Neuronal stem cell (in vitro differentiated cells): ENCODE measurements at regions not wholly inside any gene's neighbourhood (a gene's known extent, or its start where the extent isn't known, plus 50 kb on each side); places are given as distances from the start of the nearest gene placed in this dataset.

Experiments used
- DNase-seq: peaks from one replicate; pipeline ENCODE4 v3.0.0-alpha.2; 2013; ENCODE audit warnings: low spot score
- H2AFZ ChIP-seq: one replicate; pipeline ENCODE4 v1.6.1; 2013; ENCODE audit warnings: mild to moderate bottlenecking, low read length, inconsistent platforms
- H2AK5ac ChIP-seq: 2 replicates; pipeline ENCODE4 v1.6.1; 2013; ENCODE audit warnings: low read depth, mild to moderate bottlenecking, inconsistent platforms, low read length, moderate library complexity, mixed read lengths
- H2BK120ac ChIP-seq: 2 replicates; pipeline ENCODE4 v1.6.1; 2013; ENCODE audit warnings: low read depth, mild to moderate bottlenecking, inconsistent platforms, low read length, moderate library complexity, mixed read lengths
- H2BK12ac ChIP-seq: one replicate; pipeline ENCODE4 v1.6.1; 2013; ENCODE audit warnings: low read length, inconsistent platforms
- H2BK15ac ChIP-seq: 2 replicates; pipeline ENCODE4 v1.6.1; 2013; ENCODE audit warnings: mild to moderate bottlenecking, low read length, inconsistent platforms, mixed read lengths
- H2BK5ac ChIP-seq: one replicate; pipeline ENCODE4 v1.6.1; 2013; ENCODE audit warnings: inconsistent platforms, mild to moderate bottlenecking, low read length, moderate library complexity
- H3K14ac ChIP-seq: one replicate; pipeline ENCODE4 v1.6.1; 2013; ENCODE audit warnings: low read length, inconsistent platforms
- H3K18ac ChIP-seq: 2 replicates; pipeline ENCODE4 v1.6.1; 2013; ENCODE audit warnings: low read length, inconsistent platforms
- H3K23ac ChIP-seq: 2 replicates; pipeline ENCODE4 v1.6.1; 2013; ENCODE audit warnings: low read depth, mild to moderate bottlenecking, mixed read lengths, low read length, inconsistent platforms; ENCODE audit not compliant: poor library complexity
- H3K27ac ChIP-seq: replicated peaks from 3 replicates; pipeline ENCODE4 v1.5.1; 2013; ENCODE audit warnings: low read length, inconsistent platforms
- H3K27me3 ChIP-seq, 3 experiments: 2 replicates each; pipeline ENCODE4 v1.6.1; 2013; ENCODE audit warnings: low read length in 3 of 3, mild to moderate bottlenecking in 2 of 3, inconsistent platforms in 1 of 3, low read depth in 1 of 3, mixed read lengths in 1 of 3, moderate library complexity in 1 of 3; ENCODE audit not compliant: control insufficient read depth in 3 of 3, insufficient read depth in 3 of 3
- H3K36me3 ChIP-seq, 2 donors: replicated peaks in 1 of 2; 2 replicates each; pipeline ENCODE4 v1.6.1; 2013; ENCODE audit warnings: low read length in 2 of 2; ENCODE audit not compliant: control insufficient read depth in 2 of 2, insufficient read depth in 2 of 2
- H3K4ac ChIP-seq: 2 replicates; pipeline ENCODE4 v1.6.1; 2013; ENCODE audit warnings: inconsistent platforms, mild to moderate bottlenecking, low read length, moderate library complexity
- H3K4me1 ChIP-seq, 2 donors: 1 replicate in 1 of 2; 2 replicates in 1 of 2; pipeline ENCODE4 v1.6.1; 2013; ENCODE audit warnings: low read length in 2 of 2, low read depth in 1 of 2; ENCODE audit not compliant: control insufficient read depth in 2 of 2, insufficient read depth in 1 of 2
- H3K4me2 ChIP-seq: one replicate; pipeline ENCODE4 v1.6.1; 2013; ENCODE audit warnings: mild to moderate bottlenecking, low read length, inconsistent platforms; ENCODE audit not compliant: insufficient read depth, poor library complexity, severe bottlenecking
- H3K4me3 ChIP-seq, 2 donors: 2 replicates each; pipeline ENCODE4 v1.5.1; 2013; ENCODE audit warnings: low read length in 2 of 2, mild to moderate bottlenecking in 2 of 2, inconsistent platforms in 1 of 2, moderate library complexity in 1 of 2
- H3K79me1 ChIP-seq: one replicate; pipeline ENCODE4 v1.6.1; 2013; ENCODE audit warnings: low read depth, mild to moderate bottlenecking, inconsistent platforms, low read length, moderate library complexity
- H3K9ac ChIP-seq: one replicate; pipeline ENCODE4 v1.6.1; 2013; ENCODE audit warnings: mild to moderate bottlenecking, low read depth, low read length, inconsistent platforms; ENCODE audit not compliant: poor library complexity
- H3K9me3 ChIP-seq, 2 donors: replicated peaks in 1 of 2; 2 replicates each; pipeline versions ENCODE3 to v1.6.1; 2013; ENCODE audit warnings: low read length in 2 of 2, mild to moderate bottlenecking in 2 of 2, inconsistent platforms in 1 of 2, low read depth in 1 of 2, mixed read lengths in 1 of 2, moderate library complexity in 1 of 2; ENCODE audit not compliant: control insufficient read depth in 2 of 2, insufficient read depth in 1 of 2
- H4K8ac ChIP-seq: one replicate; pipeline ENCODE4 v1.6.1; 2013; ENCODE audit warnings: low read depth, mild to moderate bottlenecking, inconsistent platforms, low read length, moderate library complexity
- H4K91ac ChIP-seq: one replicate; pipeline ENCODE4 v1.6.1; 2013; ENCODE audit warnings: low read length, low read depth, mild to moderate bottlenecking, inconsistent platforms; ENCODE audit not compliant: poor library complexity
- WGBS, 2 donors: extraction: QIAGEN DNeasy Blood & Tissue Kit; methylation state at CpG; one replicate each; pipeline ENCODE4 v1.1.7; 2013; ENCODE audit warnings: missing lambda C conversion rate in 2 of 2, mixed read lengths in 1 of 2; ENCODE audit not compliant: insufficient read length in 2 of 2, insufficient replicate concordance in 1 of 2; ENCODE audit errors: extremely low coverage in 2 of 2; 5-methylcytosine and 5-hydroxymethylcytosine counted together

DNA sequence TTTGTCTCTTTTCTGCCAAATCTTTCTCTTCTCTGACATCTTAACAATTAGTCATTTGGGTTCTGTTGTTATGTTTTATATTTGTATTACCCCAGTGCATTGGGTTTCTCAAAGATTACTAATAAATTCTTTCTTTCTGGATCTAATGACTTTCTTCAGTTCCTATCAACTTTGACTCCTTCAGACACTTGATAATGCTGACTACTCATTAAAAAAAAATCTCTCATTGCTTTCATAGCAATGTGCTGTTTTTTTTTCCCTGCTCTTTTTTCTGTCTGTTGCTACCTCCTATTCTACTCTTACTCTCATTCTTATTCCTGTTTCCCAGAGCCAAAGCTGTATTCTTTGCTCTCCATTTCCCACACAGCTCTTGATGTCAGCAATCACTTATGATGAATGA lies 81.3 kb upstream of the MAP3K7 start:
- H4K91ac ChIP-seq = no peak overlapping the region
- H3K27me3 ChIP-seq = no peaks in the 10 kb centered on the region
- no peak overlapping the region for H3K4me3 ChIP-seq
- H3K36me3 ChIP-seq = no peaks in the 10 kb centered on the region
- H3K18ac ChIP-seq = no peak overlapping the region
- H3K4ac ChIP-seq = no peak overlapping the region
- no peak overlapping the region for H3K4me2 ChIP-seq
- H3K23ac ChIP-seq = no peak overlapping the region
- H3K4me1 ChIP-seq = no peaks in the 10 kb centered on the region
- DNase-seq = no peak
- no peak overlapping the region for H3K9ac ChIP-seq
- H2BK12ac ChIP-seq = no peak overlapping the region
- no peak overlapping the region for H4K8ac ChIP-seq
- H2AFZ ChIP-seq = no peak overlapping the region
- H3K9me3 ChIP-seq = no peaks in the 10 kb centered on the region
- no peaks in the 10 kb centered on the region for H3K79me1 ChIP-seq
- no peak overlapping the region for H2BK15ac ChIP-seq
- no peak overlapping the region for H2BK120ac ChIP-seq
- no peak overlapping the region for H2BK5ac ChIP-seq
- no peak overlapping the region for H2AK5ac ChIP-seq
- H3K14ac ChIP-seq = no peak overlapping the region
- no peak overlapping the region for H3K27ac ChIP-seq

DNA sequence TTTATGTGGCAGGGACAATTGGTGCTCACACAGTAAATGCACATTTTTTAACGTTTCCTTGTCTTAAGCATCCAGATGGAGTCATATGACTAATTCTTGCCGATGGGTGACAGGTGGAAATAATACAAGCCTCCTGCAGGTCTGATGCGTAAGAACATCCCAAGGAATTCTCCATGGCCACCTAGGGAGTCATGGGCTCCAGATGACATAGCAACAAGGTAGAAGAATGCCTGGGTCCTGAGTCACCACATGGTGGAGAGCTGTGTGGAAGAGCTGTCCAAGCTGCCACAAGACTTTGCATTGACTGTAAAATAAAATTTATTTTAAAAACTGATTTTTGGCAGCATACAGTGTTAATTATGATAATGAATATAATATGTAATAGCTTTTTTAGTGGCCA lies 77.0 kb upstream of the MAP3K7 start:
- no peak overlapping the region for H2BK120ac ChIP-seq
- WGBS, 2 donors = no CpG with 5 or more reads among the region's 3 CpGs

DNA sequence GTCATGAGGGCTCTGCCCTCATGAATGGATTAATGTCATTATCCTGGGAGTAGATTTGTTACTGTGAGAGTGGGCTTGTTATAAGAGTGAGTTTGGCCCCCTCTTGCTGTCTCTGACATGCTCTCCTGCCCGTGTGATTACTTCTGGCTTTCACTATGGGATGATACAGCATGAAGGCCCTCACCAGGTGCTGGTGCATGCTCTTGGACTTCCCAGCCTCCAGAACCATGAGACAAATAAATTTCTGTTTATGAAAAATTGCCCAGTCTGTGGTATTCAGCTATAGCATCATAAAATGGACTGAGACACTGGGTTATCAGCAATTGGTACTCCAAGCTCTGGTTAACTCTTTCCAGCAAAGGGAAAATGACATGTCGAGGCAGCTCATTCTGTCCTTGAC lies 76.2 kb upstream of the MAP3K7 start:
- no peak overlapping the region for H3K4ac ChIP-seq
- no peak overlapping the region for H2AFZ ChIP-seq
- no peaks in the 10 kb centered on the region for H3K9me3 ChIP-seq
- H3K14ac ChIP-seq = no peak overlapping the region
- H4K8ac ChIP-seq = no peak overlapping the region
- no peak overlapping the region for H2BK12ac ChIP-seq
- H3K23ac ChIP-seq = no peak overlapping the region
- no CpG with 5 or more reads among the region's 2 CpGs for WGBS, 2 donors
- no peak overlapping the region for H4K91ac ChIP-seq
- H3K79me1 ChIP-seq = no peaks in the 10 kb centered on the region
- no peak overlapping the region for H2BK120ac ChIP-seq
- no peaks in the 10 kb centered on the region for H3K27me3 ChIP-seq
- no peak overlapping the region for H2BK5ac ChIP-seq
- no peaks in the 10 kb centered on the region for H3K36me3 ChIP-seq
- no peaks in the 10 kb centered on the region for H3K4me1 ChIP-seq
- no peak overlapping the region for H2BK15ac ChIP-seq
- DNase-seq = no peak
- H3K18ac ChIP-seq = no peak overlapping the region
- H3K9ac ChIP-seq = no peak overlapping the region
- H3K4me3 ChIP-seq = no peak overlapping the region
- no peak overlapping the region for H3K27ac ChIP-seq
- H2AK5ac ChIP-seq = no peak overlapping the region
- no peak overlapping the region for H3K4me2 ChIP-seq

More for the DNA sequence above, 77.0 kb upstream of the MAP3K7 start:
- H3K27ac ChIP-seq = no peak overlapping the region
- no peak overlapping the region for H2AFZ ChIP-seq
- H3K18ac ChIP-seq = no peak overlapping the region
- no peak overlapping the region for H2BK12ac ChIP-seq
- H3K4me3 ChIP-seq = no peak overlapping the region
- no peaks in the 10 kb centered on the region for H3K4me1 ChIP-seq
- H4K91ac ChIP-seq = no peak overlapping the region
- no peak overlapping the region for H3K14ac ChIP-seq
- no peak overlapping the region for H3K4ac ChIP-seq
- DNase-seq = no peak
- no peaks in the 10 kb centered on the region for H3K27me3 ChIP-seq
- H3K9ac ChIP-seq = no peak overlapping the region
- H3K23ac ChIP-seq = no peak overlapping the region
- H2BK5ac ChIP-seq = no peak overlapping the region
- H2AK5ac ChIP-seq = no peak overlapping the region
- no peak overlapping the region for H3K4me2 ChIP-seq
- H2BK15ac ChIP-seq = no peak overlapping the region
- H4K8ac ChIP-seq = no peak overlapping the region
- H3K36me3 ChIP-seq = no peaks in the 10 kb centered on the region
- H3K9me3 ChIP-seq = no peaks in the 10 kb centered on the region
- H3K79me1 ChIP-seq = no peaks in the 10 kb centered on the region

DNA sequence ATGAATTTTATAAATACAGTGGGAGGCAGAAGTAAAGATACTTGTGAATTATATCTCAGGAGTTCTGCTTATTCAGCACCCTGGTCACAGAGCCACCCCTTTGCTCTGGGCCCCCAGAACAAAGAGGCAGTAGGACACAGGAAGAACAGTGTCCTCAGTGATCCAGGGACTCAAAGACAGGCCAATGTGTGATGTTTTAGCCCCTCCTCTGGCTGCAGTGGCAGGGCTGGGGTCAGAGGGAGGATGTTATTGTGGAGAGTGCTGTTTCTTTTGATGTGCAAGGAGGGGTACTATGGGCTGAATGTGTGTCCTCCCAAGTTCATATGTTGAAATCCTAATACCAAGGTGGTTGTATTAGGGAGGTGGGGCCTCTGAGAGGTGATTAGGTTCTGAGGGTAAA lies 74.1 kb upstream of the MAP3K7 start:
- H3K4me1 ChIP-seq = no peaks in the 10 kb centered on the region
- no peak for DNase-seq
- no peak overlapping the region for H3K18ac ChIP-seq
- H3K23ac ChIP-seq = no peak overlapping the region
- H2BK15ac ChIP-seq = no peak overlapping the region
- no peaks in the 10 kb centered on the region for H3K36me3 ChIP-seq
- H3K27me3 ChIP-seq = no peaks in the 10 kb centered on the region
- no peaks in the 10 kb centered on the region for H3K79me1 ChIP-seq
- no peak overlapping the region for H3K4me2 ChIP-seq
- H2BK12ac ChIP-seq = no peak overlapping the region
- no peak overlapping the region for H3K4me3 ChIP-seq
- no peak overlapping the region for H2AK5ac ChIP-seq
- H3K4ac ChIP-seq = no peak overlapping the region
- no peak overlapping the region for H3K27ac ChIP-seq
- no peaks in the 10 kb centered on the region for H3K9me3 ChIP-seq
- H2AFZ ChIP-seq = peak overlapping the region; percentile 42
- H3K14ac ChIP-seq = no peak overlapping the region
- H2BK120ac ChIP-seq = no peak overlapping the region
- H4K8ac ChIP-seq = no peak overlapping the region
- no peak overlapping the region for H2BK5ac ChIP-seq
- H3K9ac ChIP-seq = no peak overlapping the region
- H4K91ac ChIP-seq = no peak overlapping the region
